Type B pancreatic cell (in vitro differentiated cells): ENCODE measurements at regions not wholly inside any gene's neighbourhood (a gene's known extent, or its start where the extent isn't known, plus 50 kb on each side); places are given as distances from the start of the nearest gene placed in this dataset.
"Not testable (repeated sequence)": the region's sequence is repeated elsewhere in the genome, so short reads cannot be mapped to it uniquely, and the experiment has no call there.

Experiments used
- DNase-seq: peaks from one replicate; pipeline ENCODE4 v3.0.0; 2021; ENCODE audit warnings: mixed read lengths; ENCODE audit not compliant: unreplicated experiment; ENCODE audit errors: extremely low spot score
- H3K27ac Mint-ChIP-seq: 2 replicates; pipeline ENCODE4 v1.8.0; 2021; ENCODE audit warnings: mild to moderate bottlenecking, mixed read lengths
- H3K27me3 Mint-ChIP-seq: 2 replicates; pipeline ENCODE4 v1.8.0; 2021; ENCODE audit warnings: mixed read lengths
- H3K36me3 Mint-ChIP-seq: 2 replicates; pipeline ENCODE4 v1.8.0; 2021; ENCODE audit warnings: mixed read lengths
- H3K4me1 Mint-ChIP-seq: one replicate; pipeline ENCODE4 v1.8.0; 2021; ENCODE audit warnings: mixed read lengths; ENCODE audit not compliant: unreplicated experiment
- H3K4me3 Mint-ChIP-seq: 2 replicates; pipeline ENCODE4 v1.8.0; 2021; ENCODE audit warnings: mild to moderate bottlenecking, mixed read lengths
- H3K9me3 Mint-ChIP-seq: 2 replicates; pipeline ENCODE4 v1.8.0; 2021; ENCODE audit warnings: mixed read lengths
- TF ChIP-seq, protein P1 (sequence below): fragments of 200-600 bp; sonication (generic); conservative IDR thresholded peaks from 2 replicates; pipeline ENCODE4 v1.5.0; 2021; ENCODE audit warnings: antibody characterized with exemption, mild to moderate bottlenecking

DNA sequence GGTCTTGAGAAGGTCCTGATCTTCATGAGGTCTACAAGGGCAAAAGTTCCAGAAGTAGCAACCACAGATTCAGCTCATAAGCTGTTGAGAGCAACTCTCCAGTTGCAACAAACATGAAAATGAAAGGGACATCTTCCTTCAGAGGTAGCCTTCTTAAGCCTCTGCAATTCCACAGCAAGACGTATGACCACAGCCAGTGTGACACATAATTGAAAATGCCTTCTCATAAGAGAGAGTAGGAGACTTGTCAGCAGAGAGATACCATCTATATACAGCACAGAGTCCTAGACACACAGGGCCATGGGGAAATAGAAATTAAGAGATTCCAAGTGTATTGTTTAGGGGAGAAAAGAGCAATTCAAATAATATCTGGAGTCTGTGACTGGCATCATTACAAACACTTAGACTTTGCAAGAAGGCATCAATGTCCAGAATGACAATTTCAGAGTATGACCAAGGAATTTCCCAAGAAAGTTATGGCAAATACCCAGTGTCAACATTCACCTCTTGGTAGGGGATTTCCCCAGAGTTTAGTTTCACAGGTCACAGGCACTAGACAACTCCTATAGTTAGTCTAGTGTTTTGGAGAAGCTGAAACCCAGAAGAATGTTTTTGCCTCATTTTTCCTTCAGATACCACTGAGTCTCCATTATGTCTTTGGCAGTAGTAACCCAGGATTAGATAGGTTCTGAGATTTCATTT lies 340.3 kb downstream of the ZNF674 start:
- peaks cover 16% of the 10 kb centered on the region for H3K4me1 Mint-ChIP-seq
- no peak overlapping the region for H3K4me3 Mint-ChIP-seq
- no peaks in the 10 kb centered on the region for H3K9me3 Mint-ChIP-seq
- no peaks in the 10 kb centered on the region for H3K36me3 Mint-ChIP-seq
- no peak for DNase-seq
- H3K27ac Mint-ChIP-seq: no peak overlapping the region
- TF ChIP-seq, protein P1, sequence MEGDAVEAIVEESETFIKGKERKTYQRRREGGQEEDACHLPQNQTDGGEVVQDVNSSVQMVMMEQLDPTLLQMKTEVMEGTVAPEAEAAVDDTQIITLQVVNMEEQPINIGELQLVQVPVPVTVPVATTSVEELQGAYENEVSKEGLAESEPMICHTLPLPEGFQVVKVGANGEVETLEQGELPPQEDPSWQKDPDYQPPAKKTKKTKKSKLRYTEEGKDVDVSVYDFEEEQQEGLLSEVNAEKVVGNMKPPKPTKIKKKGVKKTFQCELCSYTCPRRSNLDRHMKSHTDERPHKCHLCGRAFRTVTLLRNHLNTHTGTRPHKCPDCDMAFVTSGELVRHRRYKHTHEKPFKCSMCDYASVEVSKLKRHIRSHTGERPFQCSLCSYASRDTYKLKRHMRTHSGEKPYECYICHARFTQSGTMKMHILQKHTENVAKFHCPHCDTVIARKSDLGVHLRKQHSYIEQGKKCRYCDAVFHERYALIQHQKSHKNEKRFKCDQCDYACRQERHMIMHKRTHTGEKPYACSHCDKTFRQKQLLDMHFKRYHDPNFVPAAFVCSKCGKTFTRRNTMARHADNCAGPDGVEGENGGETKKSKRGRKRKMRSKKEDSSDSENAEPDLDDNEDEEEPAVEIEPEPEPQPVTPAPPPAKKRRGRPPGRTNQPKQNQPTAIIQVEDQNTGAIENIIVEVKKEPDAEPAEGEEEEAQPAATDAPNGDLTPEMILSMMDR: no peak
- H3K27me3 Mint-ChIP-seq: no peaks in the 10 kb centered on the region

DNA sequence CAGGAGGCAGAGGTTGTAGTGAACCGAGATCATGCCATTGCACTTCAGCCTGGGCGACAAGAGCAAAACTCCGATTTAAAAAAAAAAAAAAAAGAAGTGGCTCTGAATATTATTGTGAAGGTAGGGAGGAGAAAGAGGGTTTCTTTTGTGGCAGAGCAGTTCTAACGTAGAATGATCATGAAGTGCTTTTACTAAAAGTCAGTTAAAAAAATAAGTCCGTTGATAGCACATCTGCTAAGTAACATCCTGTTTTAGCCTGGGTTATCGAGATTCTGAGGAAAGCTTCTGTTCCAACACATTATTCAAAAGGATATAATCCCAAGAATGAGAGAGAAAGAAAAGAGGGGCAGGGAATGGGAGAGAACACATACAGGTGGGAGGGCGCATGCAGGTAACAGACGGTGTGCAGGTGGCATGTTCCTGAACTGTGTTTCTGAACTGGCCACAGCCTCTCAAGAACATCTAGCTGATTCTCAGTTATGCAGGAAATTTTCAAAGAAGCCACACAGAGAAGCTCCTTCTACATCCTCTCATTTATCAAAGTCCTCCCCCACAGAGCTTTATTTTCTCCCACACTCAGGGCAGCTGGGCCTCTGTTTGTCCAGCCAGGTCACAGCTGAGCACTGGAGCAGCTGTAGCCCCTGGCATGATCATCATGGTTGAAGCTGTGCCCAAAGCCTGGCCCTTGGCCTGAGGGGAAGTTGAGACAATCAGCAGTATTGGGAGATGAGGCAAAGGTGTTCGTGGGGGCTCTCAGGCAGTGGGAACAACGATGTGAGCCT lies 342.3 kb downstream of the ZNF674 start:
- Mint-ChIP-seq H3K9me3 (no peaks in the 10 kb centered on the region), H3K27me3 (no peaks in the 10 kb centered on the region), H3K4me1 (peaks cover 10% of the 10 kb centered on the region), H3K27ac (peak overlapping the region; percentile 11), H3K36me3 (no peaks in the 10 kb centered on the region), H3K4me3 (peak overlapping the region; percentile 20)
- DNase-seq: no peak
- TF ChIP-seq, protein P1: no peak

DNA sequence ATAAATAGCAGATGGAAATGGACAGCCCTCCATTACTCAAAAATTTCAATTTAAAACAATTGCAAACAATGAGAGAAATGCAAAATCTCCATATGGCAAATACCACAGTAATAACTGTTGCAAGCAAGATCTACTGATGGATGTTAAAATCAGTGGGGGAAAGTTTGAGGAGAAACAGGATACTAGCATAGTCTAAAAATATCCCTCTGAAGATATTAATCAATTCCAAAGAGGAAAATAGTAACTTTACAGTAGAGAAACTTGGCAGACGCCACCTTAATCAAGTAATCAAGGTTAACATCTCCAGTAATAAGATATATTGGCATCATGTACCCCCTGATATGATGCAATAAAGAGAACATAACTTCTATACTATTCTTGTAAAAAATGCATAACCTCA lies 344.8 kb downstream of the ZNF674 start:
- H3K4me1 Mint-ChIP-seq: peaks cover 10% of the 10 kb centered on the region
- no peaks in the 10 kb centered on the region for H3K27me3 Mint-ChIP-seq
- TF ChIP-seq, protein P1: no peak
- H3K4me3 Mint-ChIP-seq: no peak overlapping the region
- H3K27ac Mint-ChIP-seq: no peak overlapping the region
- no peaks in the 10 kb centered on the region for H3K36me3 Mint-ChIP-seq
- no peak for DNase-seq
- H3K9me3 Mint-ChIP-seq: no peaks in the 10 kb centered on the region

DNA sequence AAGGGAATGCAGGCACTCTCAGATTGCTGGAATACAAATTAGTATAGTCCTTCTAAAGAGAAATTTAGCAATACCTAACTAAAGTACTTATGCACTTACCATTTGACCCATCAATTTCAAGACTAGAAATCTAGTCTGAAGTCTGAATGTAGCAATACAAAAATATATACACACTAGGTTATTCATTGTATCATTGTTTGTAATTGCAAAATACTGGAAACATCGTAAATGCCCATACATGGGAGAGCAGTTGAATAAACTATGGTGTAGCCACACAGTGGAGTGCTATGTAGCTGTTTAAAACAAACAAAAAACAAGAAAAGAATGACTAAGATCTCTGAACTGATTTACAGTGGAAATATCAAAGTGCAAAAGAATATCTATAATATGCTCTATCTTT lies 346.4 kb downstream of the ZNF674 start:
- Mint-ChIP-seq H3K4me3 (no peak overlapping the region), H3K4me1 (peaks cover 10% of the 10 kb centered on the region), H3K36me3 (peaks cover 3% of the 10 kb centered on the region), H3K9me3 (no peaks in the 10 kb centered on the region), H3K27ac (no peak overlapping the region), H3K27me3 (no peaks in the 10 kb centered on the region)
- no peak for DNase-seq
- TF ChIP-seq, protein P1: no peak

DNA sequence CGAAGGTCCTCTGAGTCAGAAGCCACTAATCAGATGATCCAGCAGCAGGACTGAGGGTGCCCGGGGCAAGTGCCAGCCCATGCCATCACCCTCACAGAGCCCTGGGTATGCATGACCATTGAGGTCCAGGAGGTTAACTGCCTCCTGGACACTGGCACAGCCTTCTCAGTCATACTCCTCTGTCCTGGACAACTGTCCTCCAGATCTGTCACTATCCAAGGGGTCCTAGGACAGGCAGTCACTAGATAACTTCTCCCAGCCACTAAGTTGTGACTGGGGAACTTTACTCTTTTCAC lies 358.5 kb downstream of the ZNF674 start:
- H3K4me1 Mint-ChIP-seq, DNase-seq, H3K36me3 Mint-ChIP-seq, H3K27me3 Mint-ChIP-seq, H3K9me3 Mint-ChIP-seq, H3K4me3 Mint-ChIP-seq, H3K27ac Mint-ChIP-seq: not testable (repeated sequence)
